ENCODE measurements at regions not wholly inside any gene's neighbourhood (a gene's known extent, or its start where the extent isn't known, plus 50 kb on each side); places are given as distances from the start of the nearest gene placed in this dataset.

- TF ChIP-seq EZH2 (IDR thresholded peaks at IDR 0.05; ENCODE audit: insufficient read depth, poor library complexity, severe bottlenecking) (no peak), EZH2phosphoT487 (IDR thresholded peaks at IDR 0.05; ENCODE audit: insufficient read depth, low read depth) (no peak)
Measured at GRCh38 chr1:34331020-34331926, 154.6 kb downstream of the C1orf94 start.
